ENCODE measurements at regions not wholly inside any gene's neighbourhood (a gene's known extent, or its start where the extent isn't known, plus 50 kb on each side); places are given as distances from the start of the nearest gene placed in this dataset.
"Not testable (repeated sequence)": the region's sequence is repeated elsewhere in the genome, so short reads cannot be mapped to it uniquely, and the experiment has no call there.

GRCh38 chr15:66878761-66879160, 176.7 kb downstream of the SMAD6 start:
- intact Hi-C loops (cut with DNase I): no loop called here
- ATAC-seq (no peak), DNase-seq (ENCODE audit: missing footprints) (no peak)

GRCh38 chr15:66879531-66880368, 177.7 kb downstream of the SMAD6 start:
- ATAC-seq: no peak
- intact Hi-C loops (cut with DNase I): no loop called here
- DNase-seq (ENCODE audit: missing footprints): no peak

DNA sequence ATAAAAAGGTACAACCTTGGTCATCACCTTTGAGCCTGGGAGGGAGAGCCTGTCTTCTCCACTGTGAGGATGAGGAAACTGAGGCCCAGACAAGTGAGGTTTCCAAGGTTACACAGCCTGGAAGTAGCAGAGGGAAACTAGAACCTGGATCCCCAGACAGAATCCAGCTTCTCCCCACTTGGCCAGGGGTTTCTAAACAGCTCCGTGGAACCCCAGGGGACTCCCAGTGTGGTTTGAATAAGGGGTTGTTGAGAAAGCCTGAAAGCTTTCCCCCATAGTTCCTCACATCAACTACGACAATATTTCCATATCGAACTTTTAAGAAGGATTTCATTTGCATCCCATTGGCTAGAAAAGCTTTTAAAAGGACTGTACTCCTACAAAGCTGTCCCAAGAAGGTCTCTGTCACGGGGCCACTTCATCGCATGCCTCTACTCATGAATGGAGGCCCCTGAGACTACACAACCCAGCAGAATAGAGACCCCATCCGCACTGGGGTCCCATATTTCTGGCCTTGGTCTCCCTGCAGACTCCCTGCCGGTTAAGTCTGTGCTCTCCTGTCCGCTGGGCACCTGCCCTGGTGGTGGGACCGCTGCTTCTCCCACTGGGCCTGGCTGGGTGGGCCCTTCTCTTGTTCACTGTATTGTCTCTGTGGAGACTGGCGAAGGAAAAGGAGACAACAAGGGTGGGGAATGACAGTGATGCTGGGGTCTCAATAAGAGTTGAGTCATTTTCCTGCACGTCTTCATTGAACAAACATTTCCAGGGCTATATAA, 178.5 kb downstream of the SMAD6 start:
- intact Hi-C loops (cut with DNase I): no loop called here
- DNase-seq (ENCODE audit: missing footprints) (no peak), ATAC-seq (no peak)

- intact Hi-C loops (cut with DNase I): no loop called here
- DNase-seq (ENCODE audit: missing footprints) (no peak), ATAC-seq (no peak)
These were observed 179.3 kb downstream of the SMAD6 start for GRCh38 chr15:66881173-66881905.

DNA sequence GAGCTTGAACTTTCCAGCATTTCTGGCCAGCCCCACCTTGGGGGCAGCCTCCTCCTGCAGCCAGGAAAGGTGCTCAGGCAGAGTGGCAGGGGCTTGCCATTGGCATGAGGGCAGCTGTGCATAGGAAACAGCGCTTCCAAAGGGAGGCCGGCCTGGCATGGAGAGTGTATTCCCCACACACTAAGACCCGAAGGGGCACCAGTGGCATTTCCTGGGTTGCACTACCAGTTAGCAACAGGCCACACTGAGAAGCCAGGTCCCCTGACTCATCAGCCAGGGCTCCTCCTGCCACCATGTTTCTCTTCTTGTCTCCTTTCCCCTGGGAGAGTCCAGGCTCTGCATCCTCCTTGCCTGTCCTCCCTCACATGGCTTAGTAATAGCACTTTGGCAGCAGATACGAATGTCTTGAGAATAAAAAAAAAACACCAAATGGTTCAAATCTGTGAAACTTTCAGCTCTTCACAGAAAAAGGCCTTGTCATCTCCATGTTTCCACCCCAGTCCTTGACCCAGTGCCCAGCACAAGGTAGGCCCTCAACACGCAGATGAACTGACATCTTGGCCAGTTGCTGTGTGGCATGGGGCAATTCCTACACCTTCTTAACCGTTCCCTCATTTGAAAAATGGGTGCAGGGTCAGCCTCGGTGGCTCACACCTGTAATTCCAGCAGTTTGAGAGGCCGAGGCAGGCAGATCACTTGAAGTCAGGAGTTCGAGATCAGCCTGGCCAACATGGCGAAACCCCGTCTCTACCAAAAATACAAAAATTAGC, 180.4 kb downstream of the SMAD6 start:
- intact Hi-C loops (cut with DNase I): no loop called here
- ATAC-seq (peak; percentile 40), DNase-seq (ENCODE audit: missing footprints) (peak; percentile 71)

DNA sequence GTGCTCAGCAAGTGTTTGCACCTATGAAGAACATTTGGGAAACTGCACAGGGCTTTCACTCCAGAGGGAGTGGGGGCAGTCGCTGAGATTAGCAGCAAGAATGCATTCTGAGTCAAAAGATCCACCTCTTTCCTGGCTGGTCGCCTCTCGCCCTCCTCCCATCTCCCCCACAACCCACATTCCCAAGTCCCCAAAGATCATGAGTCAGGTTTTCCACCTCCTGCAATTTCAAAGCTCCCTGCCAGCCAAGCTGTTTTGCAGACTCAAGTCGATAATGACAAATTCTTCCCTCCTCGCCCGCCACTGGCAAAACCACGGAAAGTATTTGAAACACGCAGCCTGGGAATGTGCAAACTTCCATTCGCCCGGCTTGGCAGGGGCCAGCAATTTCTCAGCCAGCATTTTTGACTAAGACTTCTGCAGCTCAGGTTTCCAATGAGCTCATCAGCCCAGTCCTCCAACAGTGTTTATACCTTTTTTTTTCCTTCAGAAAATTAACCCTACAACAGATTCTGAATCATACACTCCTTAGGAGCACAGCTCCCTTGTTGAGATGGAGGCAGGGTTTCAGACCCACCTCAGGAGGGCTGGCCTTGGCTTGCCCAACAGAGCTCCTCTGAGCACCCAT, 181.4 kb downstream of the SMAD6 start:
- peak; percentile 88 for DNase-seq (ENCODE audit: missing footprints)
- ATAC-seq: peak; percentile 81
- intact Hi-C loops (cut with DNase I): no loop called here

DNA sequence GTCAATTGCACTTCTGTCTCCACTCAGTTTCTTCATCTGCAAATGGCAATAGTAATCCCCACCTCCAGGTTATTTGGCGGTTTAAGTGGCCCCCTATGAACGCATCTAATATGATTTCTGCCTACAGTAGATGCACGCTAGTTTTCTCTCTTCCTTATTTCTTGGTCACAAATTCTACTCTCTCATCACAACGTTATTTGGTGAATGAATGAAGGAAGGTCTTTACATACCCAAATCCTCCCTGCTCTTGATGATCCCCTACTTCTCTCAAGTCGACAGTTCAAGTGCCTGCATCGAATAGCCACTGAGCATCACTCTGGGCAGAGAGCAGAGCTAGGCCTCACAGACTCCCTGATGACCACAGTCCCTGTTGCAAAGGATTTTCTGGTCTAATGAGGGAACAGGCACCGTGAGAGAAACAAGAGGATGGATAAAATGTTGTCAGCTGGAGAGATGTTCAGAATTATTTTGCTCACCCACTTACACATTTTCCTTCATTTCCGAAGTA, 181.2 kb upstream of the SMAD3 start:
- intact Hi-C loops (cut with DNase I): no loop called here
- DNase-seq (ENCODE audit: missing footprints): no peak
- ATAC-seq: no peak

DNA sequence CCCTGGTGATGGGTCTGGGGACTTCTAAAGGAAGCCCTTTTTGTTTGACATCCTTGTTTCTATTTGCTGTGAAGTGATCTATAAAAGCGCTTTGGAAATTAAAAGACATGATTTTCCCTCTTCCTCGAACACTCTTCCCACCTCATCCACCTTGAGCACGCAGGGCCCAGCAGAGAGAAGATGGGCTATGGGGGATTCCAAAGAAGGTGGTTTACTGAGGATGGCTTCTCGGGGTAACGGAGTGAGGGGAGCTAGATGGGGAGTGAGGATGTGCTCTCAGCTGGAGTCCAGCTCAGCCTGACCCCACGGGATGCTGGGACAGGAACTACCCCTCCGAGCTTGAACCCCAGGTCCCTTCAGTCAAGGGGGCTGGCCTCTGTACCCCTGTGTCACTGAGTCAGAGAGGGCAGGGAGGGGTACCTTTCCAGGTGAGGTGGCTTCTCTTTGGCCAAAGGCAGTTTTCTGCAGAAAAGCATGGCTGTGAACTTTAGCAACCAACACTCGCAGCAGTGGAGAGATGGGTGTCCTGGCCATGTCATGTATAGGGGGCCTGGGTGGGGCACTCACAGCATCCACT, 180.7 kb upstream of the SMAD3 start:
- no peak for ATAC-seq
- intact Hi-C loops (cut with DNase I): no loop called here
- no peak for DNase-seq (ENCODE audit: missing footprints)

GRCh38 chr15:66885281-66885915, 180.0 kb upstream of the SMAD3 start:
- intact Hi-C loops (cut with DNase I): no loop called here

DNA sequence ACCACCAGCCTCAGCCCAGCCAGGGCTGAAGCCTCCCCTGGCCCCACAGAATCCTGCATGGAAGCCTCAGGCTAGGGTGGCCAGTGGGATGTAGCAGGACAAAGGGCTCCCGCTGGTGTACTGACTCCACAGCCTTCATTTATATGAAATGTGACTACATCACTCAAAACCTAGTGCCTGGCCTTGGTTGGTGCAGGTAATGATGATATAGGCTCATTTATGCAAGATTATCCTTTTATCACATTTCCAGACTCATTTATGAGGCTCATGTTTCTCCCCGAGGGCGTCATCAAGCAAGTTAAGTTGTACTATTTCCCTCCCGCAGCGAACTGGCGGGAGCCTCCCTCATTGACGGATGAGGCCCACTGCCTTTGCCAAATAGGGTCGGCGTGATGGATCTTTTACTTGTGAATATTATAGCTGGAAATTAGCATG, 179.1 kb upstream of the SMAD3 start:
- DNase-seq (ENCODE audit: missing footprints): no peak

More at GRCh38 chr15:66885281-66885915, 180.0 kb upstream of the SMAD3 start:
- no peak for ATAC-seq
- DNase-seq (ENCODE audit: missing footprints): no peak

DNA sequence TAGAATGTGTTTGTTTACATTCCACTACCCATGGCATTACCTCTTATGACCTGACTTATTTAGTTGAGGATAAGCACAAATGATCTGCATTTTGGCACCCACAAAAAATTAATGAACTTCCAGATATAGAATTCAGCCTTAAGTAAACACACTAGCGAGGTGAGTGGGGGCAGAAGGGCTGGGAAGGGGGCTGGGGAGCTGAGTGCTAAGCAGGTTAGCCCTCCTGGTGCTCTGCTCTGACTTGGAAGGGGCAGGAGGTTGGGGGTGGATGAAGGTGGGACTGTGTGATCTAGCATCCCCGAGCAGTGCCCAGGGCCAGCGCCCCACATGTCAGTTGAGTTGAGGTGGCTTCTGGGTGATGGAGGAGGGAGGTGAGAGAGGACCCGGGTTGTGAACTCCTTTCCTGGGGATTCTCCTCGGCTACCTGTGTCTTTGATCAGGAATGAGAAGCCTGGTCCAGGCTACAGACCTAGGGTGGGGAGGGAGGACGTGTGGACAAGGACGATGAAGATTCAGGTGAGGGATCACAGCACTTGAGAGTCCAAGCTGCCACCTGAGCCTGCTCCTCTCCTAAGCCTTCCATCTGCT, 178.6 kb upstream of the SMAD3 start:
- intact Hi-C loops (cut with DNase I): no loop called here
- ATAC-seq (no peak), DNase-seq (ENCODE audit: missing footprints) (peak; percentile 62)

More for the DNA sequence above, 179.1 kb upstream of the SMAD3 start:
- no peak for ATAC-seq
- intact Hi-C loops (cut with DNase I): no loop called here

DNA sequence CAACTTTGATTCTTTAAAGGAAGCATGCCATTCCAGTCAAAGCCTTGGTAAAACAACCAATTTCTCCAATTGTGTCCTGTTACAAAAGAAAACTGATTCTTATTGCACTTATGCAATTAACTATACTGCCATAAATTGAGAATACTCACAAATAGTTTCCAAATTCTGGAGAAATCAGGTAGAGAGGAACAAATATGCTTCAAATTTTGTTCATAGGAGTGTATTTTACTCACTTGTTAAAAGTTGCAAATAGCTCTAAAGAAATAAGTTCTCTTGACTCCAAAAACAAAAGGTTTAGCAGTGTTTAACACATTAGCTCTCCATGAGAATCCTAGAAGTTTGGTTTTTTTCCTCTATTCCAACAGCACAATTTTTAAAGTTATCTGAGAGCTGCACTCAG, 176.1 kb upstream of the SMAD3 start:
- DNase-seq (ENCODE audit: missing footprints); intact Hi-C loops (cut with DNase I); ATAC-seq: not testable (repeated sequence)

DNA sequence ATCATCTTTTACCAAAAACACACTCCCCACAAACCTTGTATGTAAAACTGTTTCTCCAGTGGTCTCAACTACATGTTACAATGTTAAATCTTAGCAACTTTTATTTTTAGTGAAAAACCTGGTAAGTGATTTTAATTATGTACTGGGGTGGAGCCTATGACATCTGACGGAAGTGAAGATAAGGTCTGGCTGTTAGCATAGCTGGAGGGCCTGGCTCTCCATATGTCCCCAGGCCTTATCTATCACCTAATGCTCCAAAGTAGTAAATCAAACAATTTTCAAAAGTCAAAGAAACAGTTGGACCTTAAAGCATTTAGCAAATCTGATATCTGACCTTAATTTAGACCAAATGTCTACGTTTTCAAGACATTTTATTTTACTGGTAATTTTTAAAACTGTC, 173.6 kb upstream of the SMAD3 start:
- DNase-seq (ENCODE audit: missing footprints): no peak
- intact Hi-C loops (cut with DNase I): no loop called here
- no peak for ATAC-seq

GRCh38 chr15:66893294-66893693, 172.1 kb upstream of the SMAD3 start:
- intact Hi-C loops (cut with DNase I): no loop called here
- DNase-seq (ENCODE audit: missing footprints) (no peak), ATAC-seq (no peak)

DNA sequence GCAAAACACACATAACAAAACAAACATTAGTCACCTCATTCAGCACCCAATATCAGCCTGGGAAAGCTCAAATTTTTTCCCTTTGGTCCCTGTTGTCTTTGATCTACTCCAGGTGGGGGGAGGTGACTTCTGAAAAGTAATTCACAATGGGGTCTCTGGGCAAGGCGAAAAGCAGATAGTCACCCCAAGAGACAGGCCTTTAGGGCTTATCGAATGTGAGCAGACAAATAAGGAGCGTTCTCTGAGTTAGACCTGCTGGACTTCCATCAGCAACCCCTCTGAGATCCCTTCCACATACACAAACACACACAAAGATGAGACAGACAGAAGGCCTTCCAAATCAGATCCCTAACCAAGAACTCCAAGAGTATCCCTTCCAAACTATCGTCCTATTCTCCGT, 171.0 kb upstream of the SMAD3 start:
- intact Hi-C loops (cut with DNase I): no loop called here
- ATAC-seq: no peak
- no peak for DNase-seq (ENCODE audit: missing footprints)

DNA sequence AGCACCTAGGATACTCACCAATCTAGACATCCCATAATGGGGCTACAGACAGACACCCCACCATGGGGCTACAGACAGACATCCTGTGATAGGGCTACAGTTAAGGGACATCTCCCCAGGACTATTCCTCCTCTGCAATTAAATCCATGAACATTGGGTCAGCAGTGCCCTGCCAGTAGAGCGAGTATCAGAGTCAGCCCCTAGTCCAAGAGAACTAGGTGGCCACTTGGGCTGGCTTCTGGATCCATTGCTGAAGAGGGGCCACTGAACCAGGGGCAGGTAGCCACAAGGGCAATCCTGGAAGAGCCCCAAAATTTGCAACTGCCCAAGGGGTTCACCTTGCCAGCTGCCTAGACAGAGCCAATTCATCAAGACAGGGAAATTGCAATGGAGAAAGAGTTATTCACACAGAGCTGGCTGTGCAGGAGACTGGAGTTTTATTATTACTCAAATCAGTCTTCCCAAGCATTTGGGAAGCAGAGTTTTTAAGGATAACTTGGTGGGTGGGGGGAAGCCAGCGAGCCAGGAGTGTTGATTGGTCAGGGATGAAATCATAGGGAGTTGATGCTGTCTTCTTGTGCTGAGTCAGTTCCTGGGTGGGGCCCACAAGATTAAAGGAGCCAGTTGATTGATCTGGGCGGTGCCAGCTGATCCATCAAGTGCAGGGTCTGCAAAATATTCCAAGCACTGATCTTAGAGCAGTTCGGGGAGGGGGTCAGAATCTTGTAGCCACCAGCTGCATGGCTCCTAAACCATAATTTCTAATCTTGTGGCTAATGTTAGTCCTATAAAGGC, 170.2 kb upstream of the SMAD3 start:
- no peak for ATAC-seq
- intact Hi-C loops (cut with DNase I): no loop called here
- no peak for DNase-seq (ENCODE audit: missing footprints)
